Skeletal muscle satellite cell (primary cell): ENCODE measurements at regions not wholly inside any gene's neighbourhood (a gene's known extent, or its start where the extent isn't known, plus 50 kb on each side); places are given as distances from the start of the nearest gene placed in this dataset.

ENCODE experiments used
- H3K27me3 ChIP-seq: 2 replicates; pipeline ENCODE4 v1.7.0; 2013; ENCODE audit warnings: low read length; ENCODE audit not compliant: control insufficient read depth, insufficient read depth
- H3K36me3 ChIP-seq: 2 replicates; pipeline ENCODE4 v1.7.0; 2013; ENCODE audit warnings: mild to moderate bottlenecking, control low read depth, low read length; ENCODE audit not compliant: insufficient read depth
- H3K4me1 ChIP-seq: 2 replicates; pipeline ENCODE4 v1.7.0; 2013; ENCODE audit warnings: low read length; ENCODE audit not compliant: control insufficient read depth, insufficient read depth
- H3K4me2 ChIP-seq: 2 replicates; pipeline ENCODE4 v1.7.0; 2013; ENCODE audit warnings: mild to moderate bottlenecking, low read length
- H3K4me3 ChIP-seq: 2 replicates; pipeline ENCODE4 v1.7.0; 2013; ENCODE audit warnings: low read length
- H3K9ac ChIP-seq: 2 replicates; pipeline ENCODE4 v1.7.0; 2013; ENCODE audit warnings: mild to moderate bottlenecking, low read depth, low read length, moderate library complexity
- H3K9me3 ChIP-seq: replicated peaks from 2 replicates; pipeline ENCODE4 v1.7.0; 2013; ENCODE audit warnings: mild to moderate bottlenecking, control low read depth, low read length

GRCh38 chr4:85398276-85398675 lies 76.7 kb upstream of the ARHGAP24 start:
- Histone ChIP-seq H3K4me2 (no peak overlapping the region), H3K4me3 (no peak overlapping the region), H3K4me1 (no peaks in the 10 kb centered on the region), H3K9me3 (no peaks in the 10 kb centered on the region), H3K36me3 (no peaks in the 10 kb centered on the region), H3K27me3 (no peaks in the 10 kb centered on the region), H3K9ac (no peak overlapping the region)

- H3K4me3 ChIP-seq, result no peak overlapping the region
Measured at GRCh38 chr4:85399270-85399669, 75.7 kb upstream of the ARHGAP24 start.

GRCh38 chr4:85402371-85402770 lies 72.6 kb upstream of the ARHGAP24 start:
- Histone ChIP-seq H3K9ac (no peak overlapping the region), H3K36me3 (no peaks in the 10 kb centered on the region), H3K4me3 (no peak overlapping the region), H3K9me3 (no peaks in the 10 kb centered on the region), H3K27me3 (no peaks in the 10 kb centered on the region), H3K4me2 (no peak overlapping the region), H3K4me1 (no peaks in the 10 kb centered on the region)

More at GRCh38 chr4:85399270-85399669, 75.7 kb upstream of the ARHGAP24 start:
- Histone ChIP-seq H3K4me1 (no peaks in the 10 kb centered on the region), H3K9ac (no peak overlapping the region), H3K9me3 (no peaks in the 10 kb centered on the region), H3K36me3 (no peaks in the 10 kb centered on the region), H3K27me3 (no peaks in the 10 kb centered on the region), H3K4me2 (no peak overlapping the region)

- Histone ChIP-seq H3K4me2 (no peak overlapping the region), H3K4me3 (no peak overlapping the region), H3K9ac (no peak overlapping the region), H3K4me1 (no peaks in the 10 kb centered on the region), H3K9me3 (no peaks in the 10 kb centered on the region), H3K27me3 (no peaks in the 10 kb centered on the region), H3K36me3 (no peaks in the 10 kb centered on the region)
Measured at GRCh38 chr4:85406185-85406584, 68.8 kb upstream of the ARHGAP24 start.

GRCh38 chr4:85407546-85407945 lies 67.4 kb upstream of the ARHGAP24 start:
- no peaks in the 10 kb centered on the region for H3K9me3 ChIP-seq
- H3K9ac ChIP-seq, result no peak overlapping the region
- no peak overlapping the region for H3K4me2 ChIP-seq
- H3K36me3 ChIP-seq, result no peaks in the 10 kb centered on the region
- no peaks in the 10 kb centered on the region for H3K27me3 ChIP-seq
- no peaks in the 10 kb centered on the region for H3K4me1 ChIP-seq
- no peak overlapping the region for H3K4me3 ChIP-seq

- no peaks in the 10 kb centered on the region for H3K36me3 ChIP-seq
- no peak overlapping the region for H3K4me3 ChIP-seq
- H3K4me1 ChIP-seq, result no peaks in the 10 kb centered on the region
- H3K9ac ChIP-seq, result no peak overlapping the region
- H3K27me3 ChIP-seq, result no peaks in the 10 kb centered on the region
- no peaks in the 10 kb centered on the region for H3K9me3 ChIP-seq
- no peak overlapping the region for H3K4me2 ChIP-seq
Measured at GRCh38 chr4:85408301-85408700, 66.6 kb upstream of the ARHGAP24 start.

- no peaks in the 10 kb centered on the region for H3K36me3 ChIP-seq
- H3K4me3 ChIP-seq, result no peak overlapping the region
- H3K4me2 ChIP-seq, result no peak overlapping the region
- no peaks in the 10 kb centered on the region for H3K9me3 ChIP-seq
- no peak overlapping the region for H3K9ac ChIP-seq
- no peaks in the 10 kb centered on the region for H3K27me3 ChIP-seq
- H3K4me1 ChIP-seq, result no peaks in the 10 kb centered on the region
Measured at GRCh38 chr4:85409251-85409650, 65.7 kb upstream of the ARHGAP24 start.

GRCh38 chr4:85411386-85411785 lies 63.6 kb upstream of the ARHGAP24 start:
- Histone ChIP-seq H3K36me3 (no peaks in the 10 kb centered on the region), H3K27me3 (no peaks in the 10 kb centered on the region), H3K4me2 (no peak overlapping the region), H3K4me3 (no peak overlapping the region), H3K4me1 (no peaks in the 10 kb centered on the region), H3K9me3 (no peaks in the 10 kb centered on the region), H3K9ac (no peak overlapping the region)

GRCh38 chr4:85414972-85415371 lies 60.0 kb upstream of the ARHGAP24 start:
- Histone ChIP-seq H3K9ac (no peak overlapping the region), H3K27me3 (no peaks in the 10 kb centered on the region), H3K4me1 (no peaks in the 10 kb centered on the region)

GRCh38 chr4:85416094-85416493 lies 58.9 kb upstream of the ARHGAP24 start:
- Histone ChIP-seq H3K27me3 (no peaks in the 10 kb centered on the region), H3K9ac (no peak overlapping the region), H3K4me2 (no peak overlapping the region), H3K36me3 (no peaks in the 10 kb centered on the region), H3K4me1 (no peaks in the 10 kb centered on the region), H3K9me3 (no peaks in the 10 kb centered on the region), H3K4me3 (no peak overlapping the region)

More at GRCh38 chr4:85414972-85415371, 60.0 kb upstream of the ARHGAP24 start:
- H3K4me2 ChIP-seq, result no peak overlapping the region
- H3K9me3 ChIP-seq, result no peaks in the 10 kb centered on the region
- no peak overlapping the region for H3K4me3 ChIP-seq
- H3K36me3 ChIP-seq, result no peaks in the 10 kb centered on the region

- Histone ChIP-seq H3K36me3 (no peaks in the 10 kb centered on the region), H3K9me3 (no peaks in the 10 kb centered on the region), H3K4me1 (no peaks in the 10 kb centered on the region), H3K27me3 (no peaks in the 10 kb centered on the region), H3K4me3 (no peak overlapping the region), H3K4me2 (no peak overlapping the region), H3K9ac (no peak overlapping the region)
Measured at GRCh38 chr4:85419103-85419502, 55.8 kb upstream of the ARHGAP24 start.

- H3K9me3 ChIP-seq, result no peaks in the 10 kb centered on the region
- no peaks in the 10 kb centered on the region for H3K4me1 ChIP-seq
- H3K36me3 ChIP-seq, result no peaks in the 10 kb centered on the region
- H3K4me2 ChIP-seq, result no peak overlapping the region
- no peaks in the 10 kb centered on the region for H3K27me3 ChIP-seq
- H3K9ac ChIP-seq, result no peak overlapping the region
- no peak overlapping the region for H3K4me3 ChIP-seq
Measured at GRCh38 chr4:85420831-85421230, 54.1 kb upstream of the ARHGAP24 start.
